Erythroblast (primary cell): ENCODE measurements at regions not wholly inside any gene's neighbourhood (a gene's known extent, or its start where the extent isn't known, plus 50 kb on each side); places are given as distances from the start of the nearest gene placed in this dataset.

Experiments
- DNase-seq, 2 experiments: peaks; one replicate each; lab custom pipeline; 2025; lab: John Stamatoyannopoulos, UW
- GATA1 ChIP-seq: IDR thresholded peaks from 2 replicates; pipeline ENCODE4 v1.6.1; 2011; ENCODE audit warnings: low read depth, mild to moderate bottlenecking, control low read depth, low read length, moderate library complexity
- POLR2A ChIP-seq: IDR thresholded peaks from 2 replicates; pipeline ENCODE4 v1.6.1; 2011; ENCODE audit warnings: mild to moderate bottlenecking, low read length

DNA sequence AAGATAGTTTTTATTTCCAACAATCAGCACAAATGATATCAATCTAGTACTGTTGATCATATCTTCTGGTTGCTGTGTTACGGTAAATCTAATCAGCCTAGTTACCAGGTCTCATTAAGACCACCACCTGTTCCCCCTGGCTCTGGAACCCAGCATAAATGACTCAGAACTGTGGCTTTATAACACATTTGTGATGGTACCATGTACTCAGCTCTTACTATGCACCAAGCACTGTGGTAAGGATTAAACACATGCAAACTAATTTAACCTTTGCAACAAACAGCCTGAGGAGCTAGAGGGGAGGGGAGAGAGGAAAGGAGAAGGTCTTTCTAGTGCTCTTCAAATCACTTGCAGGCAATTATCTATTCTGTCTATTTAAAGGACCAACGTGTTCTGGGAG is 173.9 kb upstream of the LMCD1 start:
- TF ChIP-seq POLR2A = no peak
- TF ChIP-seq GATA1 = no peak
- no peak for DNase-seq

DNA sequence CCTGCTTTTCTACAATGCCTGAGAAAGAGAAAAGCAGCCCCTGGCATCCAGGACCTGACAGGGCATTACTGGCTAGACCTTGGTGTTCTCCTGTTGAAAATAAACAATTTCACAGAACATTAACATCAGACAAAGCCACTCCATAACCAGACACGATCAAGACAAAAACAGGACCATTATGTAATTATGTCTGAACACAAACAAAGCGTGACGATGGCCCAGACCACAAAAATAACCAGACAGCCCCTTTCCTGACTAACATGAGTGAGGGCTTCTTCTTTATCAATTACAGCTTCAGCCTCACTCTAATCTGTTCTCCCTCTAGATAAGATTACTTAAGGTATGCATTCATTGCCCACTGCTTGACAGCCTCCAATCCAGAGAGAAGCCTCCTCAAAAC is 172.7 kb upstream of the LMCD1 start:
- DNase-seq = no peak
- TF ChIP-seq GATA1 = no peak
- TF ChIP-seq POLR2A = no peak

DNA sequence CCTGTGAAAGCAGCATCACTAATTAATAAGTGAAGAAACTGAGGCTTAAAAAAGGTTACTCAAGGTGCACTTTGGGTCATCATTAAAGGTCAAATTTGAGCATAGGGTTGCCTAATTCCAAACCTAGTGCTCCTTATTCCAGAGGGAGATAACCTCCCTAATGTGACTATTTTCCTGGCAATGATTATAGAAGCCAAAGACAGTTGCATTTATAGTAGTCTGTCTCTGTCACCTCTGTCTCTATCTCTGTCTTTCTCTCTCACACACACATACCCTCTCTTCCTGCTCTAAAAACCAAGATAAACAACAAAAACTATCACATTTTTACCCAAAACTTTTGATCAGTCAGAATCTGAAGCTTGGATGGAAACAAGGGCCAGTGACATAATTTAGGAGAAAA is 172.0 kb upstream of the LMCD1 start:
- TF ChIP-seq GATA1 (no peak), POLR2A (no peak)
- DNase-seq = no peak

DNA sequence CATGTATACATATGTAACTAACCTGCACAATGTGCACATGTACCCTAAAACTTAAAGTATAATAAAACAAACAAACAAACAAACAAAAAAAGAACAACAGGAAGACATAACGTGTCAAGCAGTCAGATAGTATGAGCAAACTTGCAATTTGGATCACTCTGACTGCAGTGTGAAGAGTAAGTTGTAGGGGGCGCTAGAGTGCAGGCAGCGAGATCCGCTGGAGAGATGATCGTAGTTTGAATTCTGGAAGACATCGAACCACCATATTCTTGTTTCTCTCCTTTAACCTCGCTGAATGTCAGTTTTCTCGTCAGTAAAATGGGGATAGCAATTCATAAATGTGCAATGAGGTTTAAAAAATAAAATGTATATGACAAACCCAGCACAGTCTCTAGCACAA is 165.2 kb upstream of the LMCD1 start:
- no peak for TF ChIP-seq POLR2A
- TF ChIP-seq GATA1 = no peak

DNA sequence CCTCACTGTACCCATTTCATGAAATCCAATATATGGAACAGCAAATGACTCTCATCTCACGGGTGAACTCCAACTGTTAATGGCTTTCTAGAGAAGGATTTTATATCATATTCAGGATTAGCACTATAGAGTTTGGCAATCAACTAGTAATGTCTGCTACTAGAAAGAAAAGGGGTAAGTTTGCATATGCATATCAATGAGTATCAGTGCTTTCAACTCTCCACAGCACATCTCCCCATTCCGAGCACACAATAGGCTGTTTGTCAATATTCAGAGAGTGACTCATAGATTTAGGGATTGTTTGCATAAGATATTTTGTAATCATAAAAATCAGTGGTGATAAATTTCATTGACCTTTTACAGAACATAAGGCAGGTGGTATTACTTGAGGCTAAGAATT is 163.2 kb upstream of the LMCD1 start:
- TF ChIP-seq GATA1 (no peak), POLR2A (no peak)
- DNase-seq = no peak

More for the DNA sequence above, 165.2 kb upstream of the LMCD1 start:
- DNase-seq = peak; percentile 4 to 15

DNA sequence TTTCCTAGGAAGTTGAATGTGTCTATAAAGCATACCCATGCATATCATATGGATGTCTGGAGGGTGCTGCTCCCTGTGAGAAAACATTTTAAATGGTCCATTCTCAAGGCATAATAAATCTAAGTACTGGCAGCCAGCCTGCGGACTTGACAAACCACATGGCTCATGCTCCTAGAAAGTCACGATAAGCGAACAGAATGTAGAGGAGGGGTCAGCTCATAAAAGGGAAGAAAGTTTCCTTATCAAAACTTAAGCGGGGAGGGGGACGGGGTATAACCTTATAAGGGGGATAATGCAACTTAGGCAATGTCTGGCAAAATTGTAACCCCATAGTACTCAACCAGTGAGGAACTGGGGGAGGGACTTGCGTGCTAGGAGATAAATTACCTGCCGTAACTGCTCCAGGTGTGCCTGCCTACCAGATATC is 159.8 kb upstream of the LMCD1 start:
- TF ChIP-seq GATA1 (no peak), POLR2A (no peak)
- DNase-seq = no peak

DNA sequence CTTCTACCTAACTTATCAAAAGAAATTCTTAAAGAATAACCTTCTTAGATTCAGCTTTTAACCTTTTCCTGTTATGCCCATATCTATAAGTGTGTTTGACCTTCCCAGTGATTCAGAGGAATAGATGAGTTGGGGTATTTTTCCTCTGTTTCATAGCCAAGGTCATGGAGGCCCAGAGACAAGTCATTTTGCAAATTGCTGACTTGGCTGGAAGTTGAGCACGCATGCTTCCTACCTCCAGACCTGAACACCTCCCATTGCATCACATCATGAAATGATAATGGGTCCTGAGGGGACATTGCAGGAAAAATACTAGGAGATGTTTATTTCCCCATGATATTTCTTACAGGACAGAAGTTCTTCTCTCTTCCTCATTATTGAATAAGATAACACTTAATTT is 158.6 kb upstream of the LMCD1 start:
- DNase-seq = no peak
- no peak for TF ChIP-seq POLR2A
- TF ChIP-seq GATA1 = no peak

DNA sequence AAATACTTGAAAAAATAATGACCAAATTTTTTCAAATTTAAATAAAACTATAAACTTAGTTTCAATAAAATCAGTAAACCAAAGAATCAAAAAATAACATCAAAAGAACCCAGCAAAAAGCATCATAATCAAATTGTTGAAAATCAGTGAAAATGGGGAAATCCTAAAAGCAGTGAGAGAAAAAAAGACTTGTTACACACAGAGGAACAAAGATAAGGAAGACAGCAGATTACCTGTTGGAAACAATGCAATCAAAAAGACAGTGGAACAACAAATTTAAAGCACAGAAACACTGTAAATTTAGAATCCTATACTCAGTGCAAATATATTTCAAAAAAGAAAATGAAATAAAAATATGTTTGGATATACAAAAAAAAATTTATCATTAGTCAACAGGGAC is 156.2 kb upstream of the LMCD1 start:
- TF ChIP-seq GATA1 = no peak
- no peak for TF ChIP-seq POLR2A
- no peak for DNase-seq

DNA sequence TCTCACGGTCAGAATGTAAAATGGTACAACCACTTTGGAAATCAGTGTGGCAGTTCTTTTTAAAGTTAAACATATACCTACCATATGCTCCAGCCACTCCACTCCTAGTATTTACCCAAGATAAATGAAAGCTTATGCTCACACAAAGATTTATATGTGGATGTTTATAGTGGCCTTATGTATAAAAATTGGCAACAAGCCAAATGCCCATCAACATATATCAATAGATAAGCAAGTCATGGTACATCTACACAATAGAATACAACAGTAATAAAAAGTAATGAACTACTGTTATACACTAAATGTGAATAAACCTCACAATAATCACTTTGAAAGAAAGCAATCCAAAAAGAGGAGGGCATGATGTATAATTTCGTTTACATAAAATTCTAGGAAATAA is 153.5 kb upstream of the LMCD1 start:
- no peak for DNase-seq
- TF ChIP-seq GATA1 = no peak
- TF ChIP-seq POLR2A = no peak

DNA sequence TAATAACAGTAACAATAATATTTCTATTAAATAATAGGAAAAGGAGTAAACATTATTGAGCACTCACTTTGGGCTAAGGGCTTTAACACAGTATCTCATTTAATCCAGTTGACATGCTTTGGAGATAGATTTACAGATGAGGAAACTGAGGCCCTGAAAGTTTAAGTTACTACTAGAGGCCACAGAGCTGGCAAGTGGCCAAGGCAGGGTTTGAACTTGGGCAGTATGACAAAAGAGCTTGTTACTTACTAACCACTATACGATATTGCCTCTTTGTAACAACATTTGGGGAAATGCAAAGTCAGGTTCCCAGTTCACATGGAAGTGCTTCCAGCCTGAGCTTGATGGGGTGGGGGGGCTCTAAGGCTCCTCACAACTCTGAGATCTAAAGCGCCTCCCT is 149.1 kb upstream of the LMCD1 start:
- TF ChIP-seq POLR2A (no peak), GATA1 (no peak)
- no peak for DNase-seq

DNA sequence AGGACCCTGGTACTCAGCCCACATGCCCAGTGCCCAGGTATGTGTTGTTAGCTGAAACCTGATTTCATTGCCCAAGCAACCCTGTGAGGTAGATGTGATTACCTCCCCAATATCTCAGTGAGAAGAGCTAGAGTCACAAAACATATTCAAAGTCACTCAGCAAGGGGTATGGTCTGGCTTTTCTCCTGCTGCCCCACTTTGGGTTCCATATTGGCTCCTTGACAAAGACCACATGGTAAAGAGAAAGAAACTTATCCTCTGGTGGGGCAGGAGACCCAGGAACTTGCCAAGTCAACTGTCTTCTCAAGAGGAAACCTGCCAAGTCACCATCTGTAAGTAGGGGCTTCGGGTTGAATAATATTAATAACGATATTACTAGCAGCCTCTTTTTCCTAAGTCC is 148.3 kb upstream of the LMCD1 start:
- no peak for DNase-seq
- TF ChIP-seq GATA1 (no peak), POLR2A (no peak)

DNA sequence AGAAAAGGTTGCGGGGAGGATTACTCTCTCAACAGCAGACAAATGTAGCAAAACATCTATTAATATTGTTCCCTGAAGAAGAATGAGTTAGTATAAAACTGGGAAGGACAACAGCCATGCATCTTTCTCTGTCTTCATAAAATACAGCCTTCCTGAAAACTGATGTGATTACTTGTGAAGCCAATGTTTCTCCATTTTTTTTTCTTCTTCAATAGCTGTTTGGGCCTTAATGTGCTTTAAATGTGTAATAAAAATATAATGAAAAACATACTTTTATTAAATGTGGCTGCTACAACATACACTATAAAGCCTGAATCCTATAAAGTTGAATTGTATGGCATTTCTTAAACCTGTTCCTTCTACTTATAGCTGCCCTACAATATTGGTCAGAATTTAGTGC is 146.3 kb upstream of the LMCD1 start:
- TF ChIP-seq POLR2A (no peak), GATA1 (no peak)

DNA sequence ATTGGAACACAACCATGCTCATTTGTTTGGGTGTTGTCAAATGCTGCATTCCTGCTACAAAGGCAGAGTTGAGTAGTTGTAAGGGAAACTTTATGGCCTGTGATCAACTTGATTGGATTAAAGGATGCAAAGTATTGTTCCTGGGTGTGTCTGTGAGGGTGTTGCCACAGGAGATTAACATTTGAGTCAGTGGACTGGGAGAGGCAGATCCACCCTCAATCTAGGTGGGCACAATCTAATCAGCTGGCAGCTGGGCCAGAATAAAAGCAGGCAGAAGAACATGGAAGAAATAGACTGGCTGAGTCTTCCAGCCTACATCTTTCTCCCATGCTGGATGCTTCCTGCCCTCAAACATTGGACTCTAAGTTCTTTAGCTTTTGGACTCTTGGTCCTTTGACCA is 145.6 kb upstream of the LMCD1 start:
- DNase-seq = peak in 1 of 2 experiments; percentile 17

More for the DNA sequence above, 146.3 kb upstream of the LMCD1 start:
- no peak for DNase-seq

DNA sequence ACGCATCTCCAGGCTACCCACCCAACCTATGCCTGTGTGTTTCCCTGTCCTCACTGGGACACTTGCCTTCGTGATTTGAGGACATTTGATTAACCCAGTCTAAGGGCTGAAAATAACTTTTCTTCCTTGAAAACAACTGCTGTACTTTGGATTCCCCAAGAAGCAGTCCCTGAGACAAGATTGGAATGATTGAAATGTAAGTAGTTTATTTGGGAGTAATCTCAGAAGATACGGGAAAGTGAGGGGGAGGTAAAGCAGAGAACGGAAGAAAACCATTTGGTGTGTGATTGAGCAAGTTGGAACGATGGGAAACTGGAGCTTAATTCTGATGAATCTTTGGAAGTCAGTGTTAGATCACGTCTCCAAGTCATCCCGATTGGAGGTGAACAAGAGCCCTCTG is 143.8 kb upstream of the LMCD1 start:
- DNase-seq = no peak
- no peak for TF ChIP-seq POLR2A
- TF ChIP-seq GATA1 = no peak

DNA sequence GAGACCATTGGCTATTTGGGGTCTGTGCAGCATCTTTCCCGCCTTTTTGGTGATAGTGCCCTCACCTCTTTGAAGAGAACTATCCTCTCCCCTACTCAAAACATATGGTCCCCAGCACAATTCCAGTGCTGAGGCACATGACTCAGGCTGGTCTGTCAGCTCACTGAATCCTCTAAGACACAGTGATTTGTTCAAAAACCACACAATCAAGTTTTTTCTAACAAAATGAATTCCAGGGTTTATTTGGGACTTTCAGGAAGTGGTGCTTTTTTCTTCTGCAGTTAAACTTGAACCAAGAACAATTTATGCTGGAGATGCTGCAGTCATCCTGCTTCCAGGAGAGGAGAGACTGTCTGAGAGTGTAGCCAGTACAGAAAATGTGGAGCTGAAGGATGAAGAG is 142.5 kb upstream of the LMCD1 start:
- no peak for TF ChIP-seq GATA1
- DNase-seq = no peak

DNA sequence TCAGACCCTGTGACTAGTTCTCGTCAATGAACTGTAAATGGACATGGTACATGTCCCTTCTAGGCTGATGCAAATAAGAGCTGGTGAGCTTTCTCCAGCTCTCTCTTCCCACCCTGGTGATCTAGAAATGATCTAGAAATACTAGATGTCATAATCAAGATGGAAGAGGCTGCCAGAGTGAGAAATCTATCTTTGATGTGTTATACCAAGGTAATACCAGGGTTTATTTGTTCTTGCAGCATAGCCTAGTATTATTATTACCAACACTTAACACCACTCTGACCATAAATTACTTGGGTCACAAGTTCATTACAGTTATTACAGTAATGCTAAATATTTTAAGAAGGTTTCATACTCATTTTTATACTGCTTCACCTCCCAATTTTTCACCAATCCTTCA is 138.4 kb upstream of the LMCD1 start:
- no peak for DNase-seq
- TF ChIP-seq POLR2A (no peak), GATA1 (no peak)
